GM21825 (cell line): ENCODE measurements at regions not wholly inside any gene's neighbourhood (a gene's known extent, or its start where the extent isn't known, plus 50 kb on each side); places are given as distances from the start of the nearest gene placed in this dataset.

Source experiments
- ATAC-seq: cut with Tn5 transposase; IDR thresholded peaks from one replicate; pipeline ENCODE4 v1.9.1; 2021; ENCODE audit warnings: mild to moderate bottlenecking, moderate library complexity; ENCODE audit not compliant: unreplicated experiment

GRCh38 chr10:36187380-36188079, 545.4 kb upstream of the FZD8 start:
- ATAC-seq = no peak

DNA sequence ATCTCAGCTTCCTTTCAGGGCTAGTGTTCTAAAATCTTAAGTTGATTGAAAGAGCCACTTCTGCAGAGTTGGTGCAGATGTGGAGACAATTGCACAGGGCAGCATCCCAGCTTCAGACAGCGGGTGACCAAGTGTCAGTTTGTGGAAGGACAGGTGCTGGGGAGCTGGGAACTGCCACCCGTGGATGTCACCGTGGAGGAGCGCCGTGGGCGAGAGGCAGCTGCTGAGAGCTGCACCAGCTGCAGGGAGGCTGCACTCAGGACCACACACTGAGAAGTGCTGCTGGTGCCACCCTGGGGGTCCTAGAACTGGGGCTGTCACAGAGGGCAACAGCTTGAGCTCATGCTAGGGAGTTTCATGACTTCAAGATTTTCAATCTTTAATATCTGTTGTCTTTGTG, 543.0 kb upstream of the FZD8 start:
- no peak for ATAC-seq

DNA sequence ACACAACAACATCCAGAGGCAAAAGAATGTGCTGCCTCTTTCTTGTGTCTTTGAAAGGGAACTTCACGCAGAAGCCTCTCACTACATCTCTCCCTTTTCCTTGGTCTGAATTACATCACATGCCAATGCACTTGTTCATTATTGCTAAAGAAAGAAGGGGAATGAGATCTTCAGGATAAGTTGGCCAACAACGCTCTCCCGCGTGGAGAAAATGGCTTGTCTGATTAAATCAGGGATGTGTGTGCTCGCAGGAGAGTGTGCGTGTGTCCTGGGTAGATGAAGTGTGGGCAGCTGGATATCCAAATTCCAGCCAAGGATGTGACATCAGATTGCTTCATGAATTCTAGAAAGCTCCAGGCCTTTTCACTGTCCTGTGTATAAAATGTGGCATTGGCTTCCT, 541.6 kb upstream of the FZD8 start:
- ATAC-seq = no peak

- no peak for ATAC-seq
Observed at GRCh38 chr10:36183056-36183455, 541.0 kb upstream of the FZD8 start.

DNA sequence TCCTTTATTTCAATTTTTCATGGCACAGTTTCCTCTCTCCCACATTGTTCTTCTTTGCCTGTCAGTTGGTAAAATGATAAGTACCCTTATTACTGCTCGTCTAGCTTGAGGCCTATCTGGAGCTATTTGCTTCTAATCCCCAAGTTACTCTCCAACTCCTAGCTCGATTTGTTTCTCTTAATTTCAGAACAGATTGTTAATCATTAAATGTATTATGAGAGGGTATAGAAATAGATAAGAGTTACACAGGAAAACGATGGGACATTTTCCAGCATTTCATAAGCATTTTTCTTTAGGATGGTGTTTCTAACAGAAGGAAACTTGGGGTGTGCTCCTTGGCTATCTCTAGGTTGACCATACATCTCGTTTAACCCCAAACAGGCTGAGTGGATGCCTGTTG, 540.5 kb upstream of the FZD8 start:
- ATAC-seq = no peak

GRCh38 chr10:36182179-36182566, 540.1 kb upstream of the FZD8 start:
- no peak for ATAC-seq

GRCh38 chr10:36181426-36182178, 539.5 kb upstream of the FZD8 start:
- no peak for ATAC-seq

DNA sequence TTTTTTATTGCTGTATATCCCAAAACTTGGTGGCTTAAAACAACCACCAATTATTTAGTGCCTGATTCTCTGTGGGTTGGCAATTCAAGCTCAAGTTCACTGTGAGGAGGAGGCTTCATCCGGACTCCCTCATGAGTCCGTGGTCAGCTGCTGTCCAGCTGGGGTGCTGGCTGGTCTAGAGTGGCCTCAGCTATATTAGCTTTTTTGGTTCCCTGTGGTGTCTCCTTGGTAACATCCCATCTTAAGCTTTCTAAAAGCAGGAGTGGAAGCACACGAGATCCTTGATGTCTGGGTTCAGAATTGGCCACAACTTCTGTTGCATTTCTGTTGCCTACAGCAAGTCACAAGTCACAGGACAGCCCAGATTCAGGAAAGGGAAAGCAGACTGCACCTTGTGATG, 536.5 kb upstream of the FZD8 start:
- no peak for ATAC-seq

- ATAC-seq = no peak
Observed at GRCh38 chr10:36177071-36177470, 535.0 kb upstream of the FZD8 start.

DNA sequence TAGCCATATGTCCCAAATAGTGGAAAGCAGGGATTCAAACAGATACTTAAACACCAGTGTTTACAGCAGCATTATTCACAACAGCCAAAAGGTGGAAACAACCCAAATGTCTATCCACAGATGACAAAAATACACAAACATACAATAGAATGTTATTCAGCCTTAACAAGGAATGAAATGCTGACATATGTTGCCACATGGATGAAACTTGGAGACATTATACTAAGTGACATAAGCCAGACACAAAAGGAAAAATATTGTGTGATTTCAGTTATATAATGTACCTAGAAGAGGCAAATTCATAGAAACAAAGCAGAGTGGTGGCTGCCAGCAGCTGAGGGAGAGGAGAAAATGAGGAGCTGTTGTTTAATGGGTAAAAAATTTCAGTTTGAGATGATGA, 533.9 kb upstream of the FZD8 start:
- no peak for ATAC-seq

- ATAC-seq = no peak
Observed at GRCh38 chr10:36173364-36173763, 531.3 kb upstream of the FZD8 start.

DNA sequence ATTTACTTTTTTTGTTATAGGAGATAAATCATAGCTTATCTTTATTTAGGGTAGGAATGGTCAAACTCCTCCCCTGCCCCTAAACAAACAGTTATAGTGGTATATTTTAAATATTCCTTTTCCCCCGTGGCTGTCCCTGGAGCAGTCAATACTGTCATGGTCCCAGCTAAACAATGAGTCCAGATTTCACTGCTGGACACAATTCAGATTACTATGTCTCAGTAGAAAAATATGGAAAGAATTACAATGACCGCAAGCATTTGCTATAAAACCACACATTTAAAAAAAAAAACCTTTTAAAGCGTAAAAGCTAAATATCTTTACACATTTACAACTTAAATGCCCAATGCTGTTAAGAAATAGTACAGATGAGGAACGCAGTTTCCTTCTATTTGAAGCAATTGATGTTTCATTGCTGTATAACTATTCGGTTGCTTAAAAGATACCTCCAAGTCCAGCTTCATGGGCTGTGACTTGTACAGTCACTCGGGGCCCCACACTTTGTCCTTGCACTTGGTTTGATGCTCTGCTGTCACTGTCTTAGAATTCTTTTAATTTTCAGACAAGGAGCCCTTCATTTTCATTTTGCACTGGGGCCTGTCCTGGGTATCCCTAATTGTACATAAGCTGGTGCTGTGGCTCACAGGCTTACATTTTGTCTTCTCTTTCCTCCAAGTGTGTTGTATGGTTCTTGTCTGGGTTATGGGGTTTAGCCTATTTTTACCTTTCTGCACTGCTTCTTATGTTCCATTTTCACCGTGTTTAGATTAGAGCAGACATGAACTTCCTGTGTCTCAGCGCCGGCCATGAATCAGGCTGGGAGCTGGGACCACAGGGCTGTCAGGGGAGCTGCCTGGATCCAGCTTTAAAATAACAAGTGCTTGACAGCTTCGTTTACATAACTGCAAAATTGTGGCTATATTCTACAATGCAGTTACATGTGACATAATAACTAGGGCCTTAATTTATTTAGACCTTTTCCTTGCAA, 530.2 kb upstream of the FZD8 start:
- no peak for ATAC-seq

- no peak for ATAC-seq
Observed at GRCh38 chr10:36171556-36171952, 529.5 kb upstream of the FZD8 start.

DNA sequence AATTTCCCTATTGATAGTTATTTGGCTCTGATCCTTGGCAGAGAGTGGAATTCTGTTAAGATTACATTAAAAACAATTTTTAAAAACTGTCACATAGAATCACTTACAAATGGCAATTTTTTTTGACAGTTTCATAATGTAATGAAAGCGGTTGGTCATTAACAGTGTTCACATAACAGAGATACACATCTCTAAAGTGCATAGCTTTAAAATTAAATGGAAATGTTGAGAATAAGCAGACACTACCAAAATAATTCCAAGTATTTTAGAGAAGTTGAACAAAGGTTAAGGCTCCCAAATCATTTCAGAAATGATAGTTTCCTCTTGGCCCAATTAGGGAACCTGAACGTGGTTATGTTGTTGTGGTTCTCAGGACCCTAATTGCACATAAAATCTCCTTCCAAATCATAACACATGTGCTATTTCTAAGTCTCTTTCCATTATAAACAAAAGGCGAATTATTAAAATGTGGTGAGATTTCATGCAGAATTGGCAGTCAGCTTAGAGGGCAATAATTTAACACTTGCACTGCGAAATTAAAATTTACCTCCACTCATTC, 528.9 kb upstream of the FZD8 start:
- ATAC-seq = no peak

DNA sequence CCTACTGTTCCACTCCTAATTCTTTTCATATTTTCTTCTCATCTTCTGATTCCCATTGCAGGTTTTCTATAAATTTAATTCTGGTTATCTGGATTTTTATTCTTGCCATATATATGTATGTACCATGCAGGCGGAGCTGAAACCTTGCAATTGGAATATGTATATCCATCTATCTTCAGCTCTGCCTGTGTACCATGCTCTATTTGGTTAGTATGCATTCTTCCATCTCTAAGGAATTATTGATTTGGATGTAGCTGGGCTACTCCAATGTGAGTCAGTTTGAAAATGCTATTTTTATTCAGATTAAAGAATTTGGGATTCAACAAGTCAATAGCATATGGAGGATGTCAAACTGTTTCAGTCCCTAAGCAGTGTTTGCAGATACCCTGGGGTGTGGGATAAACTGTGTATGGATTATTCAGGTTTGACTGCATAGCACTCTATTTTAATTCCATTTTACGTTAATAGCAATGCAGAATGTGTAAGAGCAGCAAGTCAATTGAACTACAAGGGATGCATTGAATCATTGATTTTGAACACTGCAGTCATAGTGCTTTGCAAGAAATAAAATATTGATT, 528.1 kb upstream of the FZD8 start:
- no peak for ATAC-seq

DNA sequence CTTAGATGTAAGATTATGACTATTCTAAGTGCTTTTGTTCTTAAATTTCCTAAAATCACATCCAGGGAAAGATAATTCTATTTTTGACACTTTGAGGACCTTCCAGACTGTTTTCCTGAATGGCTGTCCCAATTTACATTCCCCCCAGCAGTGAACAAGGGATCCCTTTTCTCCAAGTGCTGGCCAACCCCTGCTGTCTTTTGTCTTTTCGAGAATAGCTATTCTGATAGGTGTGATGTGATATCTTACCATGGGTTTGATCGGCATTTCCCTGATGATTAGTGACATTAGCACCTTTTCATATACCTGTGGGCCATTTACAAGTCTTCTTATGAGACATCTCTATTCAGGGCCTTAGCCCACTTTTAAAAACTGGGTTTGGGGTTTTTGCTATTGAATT, 526.7 kb upstream of the FZD8 start:
- no peak for ATAC-seq

DNA sequence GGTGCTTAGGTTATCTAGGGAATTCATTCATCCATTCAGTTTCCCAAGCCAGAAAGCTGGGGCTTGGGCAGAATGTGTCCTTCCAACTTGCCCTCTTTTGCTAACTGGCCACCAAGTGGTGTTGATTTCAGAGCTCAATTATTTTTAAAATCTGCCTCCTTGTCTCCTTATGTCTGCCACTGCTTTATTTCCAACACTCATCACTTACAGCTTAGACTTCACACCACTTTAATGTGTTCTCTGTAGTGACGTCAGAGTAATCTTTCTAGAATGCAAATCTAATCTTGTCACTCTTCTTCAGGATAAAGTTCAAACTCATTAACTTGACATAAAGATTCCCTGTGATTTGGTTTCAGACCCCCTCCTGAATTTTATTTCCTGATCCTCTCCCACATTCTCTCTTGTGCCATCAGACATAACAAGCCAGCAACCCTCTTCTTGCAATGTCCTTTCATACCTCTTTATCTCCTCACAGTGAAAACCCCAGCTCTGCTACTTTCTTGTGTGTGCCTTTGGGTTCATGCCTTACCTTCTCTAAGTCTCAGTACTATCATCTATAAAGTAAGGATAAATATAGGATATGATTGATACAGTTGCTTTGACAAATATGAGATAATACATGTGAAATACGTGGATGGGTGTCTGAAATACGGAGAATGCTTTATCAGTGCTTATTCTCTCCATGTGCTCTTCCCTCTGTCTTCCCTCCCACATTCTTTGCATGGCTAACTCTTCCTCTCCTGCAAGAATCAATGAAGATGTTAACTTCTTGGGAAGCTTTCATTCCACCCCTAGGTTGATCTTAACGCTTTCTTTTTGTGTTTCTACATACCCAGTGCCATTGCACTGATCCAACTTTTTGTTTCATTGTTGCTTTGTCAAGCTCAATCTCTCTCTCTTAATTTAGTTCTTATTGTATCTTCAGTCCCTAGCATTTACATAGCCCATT, 522.7 kb upstream of the FZD8 start:
- no peak for ATAC-seq

DNA sequence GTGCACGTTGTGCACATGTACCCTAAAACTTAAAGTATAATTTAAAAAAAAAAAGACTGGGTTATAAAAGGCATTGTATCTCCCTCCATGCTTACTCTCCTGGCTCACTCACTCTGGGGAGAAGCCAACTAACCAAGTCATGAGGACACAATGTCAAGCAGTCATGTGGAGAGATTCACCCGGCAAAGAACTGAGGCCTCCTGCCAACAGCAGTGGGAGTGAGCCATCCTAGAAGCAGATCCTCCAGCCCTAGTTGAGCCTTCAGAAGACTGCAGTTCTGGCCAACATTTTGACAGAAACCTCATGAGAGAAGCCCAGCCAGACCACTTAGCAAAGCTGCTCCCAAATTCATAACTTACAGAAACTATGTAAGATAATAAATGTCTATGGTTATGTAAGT, 521.7 kb upstream of the FZD8 start:
- no peak for ATAC-seq

GRCh38 chr10:36157486-36157885, 515.4 kb upstream of the FZD8 start:
- no peak for ATAC-seq

- no peak for ATAC-seq
Observed at GRCh38 chr10:36148207-36148606, 506.1 kb upstream of the FZD8 start.
